Left ventricle myocardium inferior (tissue), 1 donor: ENCODE measurements at regions not wholly inside any gene's neighbourhood (a gene's known extent, or its start where the extent isn't known, plus 50 kb on each side); places are given as distances from the start of the nearest gene placed in this dataset.

Experiments
- DNase-seq: peaks from one replicate; pipeline ENCODE4 v3.0.0-alpha.2; 2020
- H3K27ac ChIP-seq: fragments of 200-600 bp; replicated peaks from 2 replicates; pipeline ENCODE4 v1.8.0; 2021
- H3K27me3 ChIP-seq: fragments of 200-600 bp; 2 replicates; pipeline ENCODE4 v1.8.0; 2021; ENCODE audit warnings: low read depth
- H3K36me3 ChIP-seq: fragments of 200-600 bp; 2 replicates; pipeline ENCODE4 v1.8.0; 2021
- H3K4me1 ChIP-seq: fragments of 200-600 bp; 2 replicates; pipeline ENCODE4 v1.8.0; 2021
- H3K4me3 ChIP-seq: fragments of 200-600 bp; 2 replicates; pipeline ENCODE4 v1.8.0; 2021; ENCODE audit warnings: mild to moderate bottlenecking, moderate library complexity
- H3K9me3 ChIP-seq: fragments of 200-600 bp; replicated peaks from 2 replicates; pipeline ENCODE4 v1.8.0; 2021
- intact Hi-C: fragments of 100-400 bp; cut with micrococcal nuclease; formaldehyde crosslinking; loops from one replicate; pipeline ENCODE4 v1.11.0; 2022
- TF ChIP-seq, protein P1 (sequence below): fragments of 200-600 bp; IDR thresholded peaks from 2 replicates; pipeline ENCODE4 v1.8.0; 2021; ENCODE audit warnings: antibody characterized with exemption, mild to moderate bottlenecking, borderline replicate concordance
- donor health status: DM: no; HTN: yes; CAD: no; lungs with severe emphysema.

DNA sequence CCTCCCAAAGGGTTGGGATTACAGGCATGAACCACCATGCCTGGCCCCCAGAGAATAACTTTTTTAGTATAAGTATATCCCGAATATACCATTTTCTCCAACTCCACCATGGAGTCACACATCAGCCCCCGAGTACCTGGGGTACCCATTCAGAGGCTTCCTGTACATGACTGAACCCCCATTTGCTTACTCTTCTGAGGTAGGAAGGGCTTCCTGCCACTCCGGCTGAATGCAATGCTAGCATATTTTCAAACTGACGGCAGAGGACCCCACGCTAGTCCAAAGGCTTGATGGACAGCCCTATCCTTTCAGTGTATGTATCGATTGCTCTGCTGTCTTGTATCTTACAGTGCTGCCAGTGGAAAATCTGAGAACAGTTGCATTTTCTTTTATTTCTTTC is 220.6 kb upstream of the SH3BP4 start:
- no peaks in the 10 kb centered on the region for H3K27me3 ChIP-seq
- peaks cover 18% of the 10 kb centered on the region for H3K9me3 ChIP-seq
- no peak overlapping the region for H3K27ac ChIP-seq
- H3K4me3 ChIP-seq, result no peak overlapping the region
- no peaks in the 10 kb centered on the region for H3K36me3 ChIP-seq
- no peaks in the 10 kb centered on the region for H3K4me1 ChIP-seq
- intact Hi-C loops, result no loop called here
- no peak for DNase-seq
- TF ChIP-seq, protein P1, sequence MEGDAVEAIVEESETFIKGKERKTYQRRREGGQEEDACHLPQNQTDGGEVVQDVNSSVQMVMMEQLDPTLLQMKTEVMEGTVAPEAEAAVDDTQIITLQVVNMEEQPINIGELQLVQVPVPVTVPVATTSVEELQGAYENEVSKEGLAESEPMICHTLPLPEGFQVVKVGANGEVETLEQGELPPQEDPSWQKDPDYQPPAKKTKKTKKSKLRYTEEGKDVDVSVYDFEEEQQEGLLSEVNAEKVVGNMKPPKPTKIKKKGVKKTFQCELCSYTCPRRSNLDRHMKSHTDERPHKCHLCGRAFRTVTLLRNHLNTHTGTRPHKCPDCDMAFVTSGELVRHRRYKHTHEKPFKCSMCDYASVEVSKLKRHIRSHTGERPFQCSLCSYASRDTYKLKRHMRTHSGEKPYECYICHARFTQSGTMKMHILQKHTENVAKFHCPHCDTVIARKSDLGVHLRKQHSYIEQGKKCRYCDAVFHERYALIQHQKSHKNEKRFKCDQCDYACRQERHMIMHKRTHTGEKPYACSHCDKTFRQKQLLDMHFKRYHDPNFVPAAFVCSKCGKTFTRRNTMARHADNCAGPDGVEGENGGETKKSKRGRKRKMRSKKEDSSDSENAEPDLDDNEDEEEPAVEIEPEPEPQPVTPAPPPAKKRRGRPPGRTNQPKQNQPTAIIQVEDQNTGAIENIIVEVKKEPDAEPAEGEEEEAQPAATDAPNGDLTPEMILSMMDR, result no peak

DNA sequence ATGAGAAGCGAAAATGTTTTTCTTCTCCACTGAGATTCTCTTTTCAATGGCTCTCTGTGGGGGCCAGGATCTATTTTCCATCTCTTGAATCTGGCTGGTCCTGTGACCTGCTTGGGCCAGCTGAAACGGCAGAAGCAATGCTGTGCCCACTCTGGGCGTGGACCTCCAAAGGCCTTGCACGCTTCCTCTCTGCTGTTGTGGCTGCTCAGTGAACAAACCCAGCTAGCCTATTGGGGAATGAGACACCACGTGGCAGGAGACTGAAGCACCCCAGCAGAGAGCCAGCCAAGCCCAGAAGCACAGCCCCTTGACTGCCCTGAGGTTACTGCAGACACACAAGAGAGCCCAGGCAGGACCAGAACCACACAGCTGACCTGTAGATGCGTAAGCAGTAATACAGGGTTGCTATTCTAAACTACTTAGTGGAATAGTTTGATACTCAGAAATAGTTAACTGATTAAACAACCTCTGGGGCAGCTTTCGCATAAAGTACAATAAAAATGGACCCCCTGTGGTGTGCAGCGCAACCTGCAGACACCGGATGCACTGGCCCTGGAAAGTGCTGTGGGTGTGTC is 221.7 kb upstream of the SH3BP4 start:
- intact Hi-C loops, result no loop called here

GRCh38 chr2:234725528-234726264 is 226.1 kb upstream of the SH3BP4 start:
- peaks cover 4% of the 10 kb centered on the region for H3K9me3 ChIP-seq
- TF ChIP-seq, protein P1, result no peak
- no peak for DNase-seq
- H3K4me1 ChIP-seq, result no peaks in the 10 kb centered on the region
- no peak overlapping the region for H3K27ac ChIP-seq
- H3K27me3 ChIP-seq, result no peaks in the 10 kb centered on the region
- no peaks in the 10 kb centered on the region for H3K36me3 ChIP-seq
- intact Hi-C loops, result no loop called here
- H3K4me3 ChIP-seq, result no peak overlapping the region

More for the DNA sequence above, 221.7 kb upstream of the SH3BP4 start:
- H3K36me3 ChIP-seq, result no peaks in the 10 kb centered on the region
- no peak for DNase-seq
- H3K9me3 ChIP-seq, result peaks cover 9% of the 10 kb centered on the region
- no peaks in the 10 kb centered on the region for H3K4me1 ChIP-seq
- TF ChIP-seq, protein P1, result no peak
- no peak overlapping the region for H3K27ac ChIP-seq
- H3K27me3 ChIP-seq, result no peaks in the 10 kb centered on the region
- no peak overlapping the region for H3K4me3 ChIP-seq

DNA sequence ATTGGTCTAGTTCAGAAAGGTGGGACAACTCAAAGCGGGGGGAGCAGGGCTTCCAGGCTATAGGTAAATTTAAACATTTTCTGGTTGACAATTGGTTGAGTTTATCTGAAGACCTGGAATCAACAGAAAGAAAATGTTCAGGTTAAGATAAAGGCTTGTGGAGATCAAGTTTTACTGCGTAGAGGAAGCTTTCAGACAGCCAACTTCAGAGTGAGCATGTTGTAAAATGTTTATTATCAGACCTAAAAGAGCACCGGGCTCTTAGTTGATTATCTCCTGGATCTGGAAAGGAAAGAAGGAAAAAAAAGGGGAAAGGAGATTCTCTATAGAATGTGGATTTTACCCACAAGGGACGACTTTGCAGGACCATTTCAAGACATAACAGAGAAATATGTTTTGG is 227.0 kb upstream of the SH3BP4 start:
- Histone ChIP-seq H3K4me3 (no peak overlapping the region), H3K27me3 (no peaks in the 10 kb centered on the region), H3K27ac (no peak overlapping the region), H3K36me3 (no peaks in the 10 kb centered on the region), H3K9me3 (peaks cover 4% of the 10 kb centered on the region), H3K4me1 (no peaks in the 10 kb centered on the region)
- intact Hi-C loops, result no loop called here
- TF ChIP-seq, protein P1, result no peak
- DNase-seq, result no peak

DNA sequence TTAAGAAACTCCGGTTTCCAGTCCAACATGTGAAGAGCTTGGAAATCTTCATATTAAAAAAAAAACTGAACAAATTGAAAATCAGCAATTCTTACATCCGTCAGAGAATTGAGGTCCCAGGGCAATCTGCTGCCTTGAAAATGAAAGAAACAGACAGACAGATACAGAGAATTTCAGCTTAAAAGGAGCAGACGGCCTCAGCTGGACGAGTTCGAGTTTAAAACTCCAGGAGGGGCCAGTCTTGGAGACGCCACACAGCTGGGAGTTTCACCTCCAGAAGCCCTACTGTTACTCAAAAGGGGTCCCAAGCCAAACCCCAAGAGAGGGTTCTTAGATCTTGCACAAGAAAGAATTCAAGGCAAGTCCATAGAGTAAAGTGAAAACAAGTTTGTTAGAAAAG is 226.5 kb upstream of the ARL4C start:
- intact Hi-C loops, result no loop called here
- H3K4me3 ChIP-seq, result no peak overlapping the region
- peaks cover 4% of the 10 kb centered on the region for H3K9me3 ChIP-seq
- no peaks in the 10 kb centered on the region for H3K4me1 ChIP-seq
- no peak overlapping the region for H3K27ac ChIP-seq
- no peak for DNase-seq
- no peaks in the 10 kb centered on the region for H3K27me3 ChIP-seq
- H3K36me3 ChIP-seq, result no peaks in the 10 kb centered on the region
- TF ChIP-seq, protein P1, result no peak
